ENCODE measurements at regions not wholly inside any gene's neighbourhood (a gene's known extent, or its start where the extent isn't known, plus 50 kb on each side); places are given as distances from the start of the nearest gene placed in this dataset.
"Not testable (repeated sequence)": the region's sequence is repeated elsewhere in the genome, so short reads cannot be mapped to it uniquely, and the experiment has no call there.

- intact Hi-C loops (cut with DNase I); DNase-seq; ATAC-seq (ENCODE audit: poor library complexity): not testable (repeated sequence)
Measured at GRCh38 chr12:131440209-131441059, 270.5 kb upstream of the SFSWAP start.

DNA sequence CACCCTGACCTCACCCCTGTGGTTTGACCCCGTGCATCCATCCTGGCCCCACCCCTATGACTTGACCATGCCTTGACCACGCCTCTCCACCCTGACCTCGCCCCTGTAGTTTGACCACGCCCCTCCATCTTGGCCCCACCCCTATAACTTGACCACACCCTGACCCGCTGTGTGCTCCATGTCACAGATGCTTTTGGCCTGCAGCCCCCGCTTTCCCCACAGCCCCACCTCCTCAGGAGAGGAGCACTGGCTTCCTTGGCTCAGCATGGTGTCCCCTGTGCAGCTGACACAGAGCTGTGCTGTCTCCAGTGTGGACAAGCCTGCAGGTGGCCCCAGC lies 269.9 kb upstream of the SFSWAP start:
- intact Hi-C loops (cut with DNase I): no loop called here
- ATAC-seq (ENCODE audit: poor library complexity) (no peak), DNase-seq (no peak)

DNA sequence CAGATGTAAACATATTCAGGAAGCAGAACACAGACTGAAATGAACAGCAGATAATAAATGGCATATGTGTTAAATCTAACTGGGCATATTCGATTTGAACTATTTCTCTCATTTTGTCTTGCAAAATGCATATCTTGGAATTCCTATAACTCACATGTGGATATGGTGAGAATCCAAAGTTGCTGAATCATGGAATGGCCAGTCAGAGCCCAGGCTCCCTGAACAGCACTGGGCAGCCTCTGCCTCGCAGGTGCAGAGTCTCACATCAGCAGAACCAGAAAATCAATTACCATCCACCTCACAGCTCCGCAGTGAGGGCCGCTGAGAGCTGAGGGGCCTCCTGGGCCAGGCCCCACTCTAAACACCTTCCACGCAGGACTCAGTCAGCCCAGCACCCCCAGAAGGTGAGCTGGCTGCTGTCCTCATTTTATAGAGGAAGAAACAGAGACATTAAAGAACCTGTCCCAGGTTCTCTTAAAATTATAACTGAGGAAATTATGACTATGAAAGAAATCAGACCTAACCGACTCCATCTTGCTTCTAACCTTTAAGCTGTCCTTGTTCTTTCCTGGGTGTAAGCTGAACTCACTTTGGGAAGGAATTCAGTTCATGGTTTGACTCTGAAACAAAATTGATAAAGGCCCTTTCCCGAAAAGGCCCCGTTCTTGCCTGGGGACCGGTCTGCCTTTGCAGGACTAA lies 269.1 kb upstream of the SFSWAP start:
- no peak for DNase-seq
- intact Hi-C loops (cut with DNase I): no loop called here
- ATAC-seq (ENCODE audit: poor library complexity): no peak

GRCh38 chr12:131442337-131442918 lies 268.5 kb upstream of the SFSWAP start:
- DNase-seq (no peak), ATAC-seq (ENCODE audit: poor library complexity) (no peak)
- intact Hi-C loops (cut with DNase I): no loop called here

GRCh38 chr12:131443019-131444000 lies 267.6 kb upstream of the SFSWAP start:
- ATAC-seq (ENCODE audit: poor library complexity) (no peak), DNase-seq (no peak)
- intact Hi-C loops (cut with DNase I): no loop called here

DNA sequence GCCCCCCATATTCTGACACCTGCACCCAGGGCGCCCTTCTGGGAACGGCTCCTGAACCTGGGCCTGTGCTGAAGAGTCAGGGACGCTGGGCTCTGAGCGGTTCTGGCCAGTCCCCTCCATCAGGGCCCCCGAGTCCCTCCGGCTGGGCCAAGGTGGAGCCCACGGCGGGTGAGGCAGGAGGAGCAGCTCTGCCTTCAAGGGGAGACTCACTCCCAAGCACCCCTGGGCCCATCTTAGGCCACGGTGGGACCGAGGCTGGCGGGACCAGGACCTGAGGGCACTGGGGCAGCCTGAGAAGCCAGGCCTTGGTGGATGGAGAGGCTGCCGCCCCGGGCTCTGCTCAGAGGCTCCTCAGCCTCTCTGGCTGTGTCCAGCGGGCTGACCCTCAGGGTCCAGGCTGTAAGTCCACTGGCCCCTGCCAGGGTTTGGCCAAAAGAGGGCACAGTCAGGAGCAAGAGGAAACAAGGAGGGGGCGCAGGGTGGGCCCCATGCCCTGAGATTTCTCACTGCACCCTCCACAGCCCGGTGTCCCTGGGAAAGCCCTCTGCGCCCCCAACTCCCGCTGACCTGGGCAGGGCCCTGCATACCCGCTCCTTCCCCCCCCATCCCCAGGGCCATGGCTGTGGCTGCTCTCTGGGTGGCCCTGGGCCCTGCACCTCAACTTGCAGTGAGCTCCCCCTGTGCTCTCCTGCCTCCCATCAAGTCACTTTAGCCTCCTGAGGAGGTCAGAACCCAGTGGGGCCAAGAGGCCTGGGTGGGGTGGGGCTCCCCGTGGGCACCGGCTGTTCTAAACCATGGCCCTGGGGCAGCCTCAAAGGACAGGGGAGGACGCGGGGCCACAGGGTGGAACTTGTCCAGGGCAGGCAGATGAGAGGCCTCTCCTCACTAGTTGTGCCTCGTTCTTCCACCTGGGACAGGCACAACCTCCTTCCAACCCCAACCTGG lies 266.4 kb upstream of the SFSWAP start:
- ATAC-seq (ENCODE audit: poor library complexity): no peak

DNA sequence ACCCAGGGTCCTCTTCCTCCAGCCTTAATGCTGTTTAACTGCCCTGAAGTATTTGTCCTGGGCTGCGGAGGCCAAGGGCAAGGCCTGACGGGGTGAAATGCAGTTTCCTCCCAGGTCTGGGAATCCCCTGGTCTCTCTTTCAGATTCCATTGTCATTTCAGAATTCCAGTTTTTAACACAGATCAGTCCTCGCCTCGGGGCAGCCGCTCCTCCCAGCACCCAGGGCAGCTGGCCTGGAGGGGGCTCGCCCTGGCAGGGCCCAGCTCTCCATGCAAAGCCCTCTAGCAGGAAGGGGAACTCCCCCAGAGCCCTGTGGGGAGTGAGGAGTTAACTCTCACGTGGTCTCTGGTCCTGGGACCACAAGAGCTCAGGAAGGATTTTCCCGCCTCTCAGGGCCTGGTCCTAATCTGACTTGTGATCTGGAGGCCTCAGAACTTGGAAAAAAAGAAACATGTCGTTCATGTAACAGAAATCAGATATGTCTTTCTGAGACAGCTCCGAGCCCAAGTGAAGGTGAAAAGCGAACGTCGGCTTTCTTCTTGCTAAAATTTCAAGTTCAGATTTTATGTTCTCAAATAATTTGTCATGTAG lies 265.6 kb upstream of the SFSWAP start:
- no peak for DNase-seq
- intact Hi-C loops (cut with DNase I): no loop called here
- ATAC-seq (ENCODE audit: poor library complexity): no peak

More for the DNA sequence above, 266.4 kb upstream of the SFSWAP start:
- intact Hi-C loops (cut with DNase I): no loop called here
- DNase-seq: no peak

- DNase-seq: no peak
Measured at GRCh38 chr12:131445795-131446194, 265.1 kb upstream of the SFSWAP start.

DNA sequence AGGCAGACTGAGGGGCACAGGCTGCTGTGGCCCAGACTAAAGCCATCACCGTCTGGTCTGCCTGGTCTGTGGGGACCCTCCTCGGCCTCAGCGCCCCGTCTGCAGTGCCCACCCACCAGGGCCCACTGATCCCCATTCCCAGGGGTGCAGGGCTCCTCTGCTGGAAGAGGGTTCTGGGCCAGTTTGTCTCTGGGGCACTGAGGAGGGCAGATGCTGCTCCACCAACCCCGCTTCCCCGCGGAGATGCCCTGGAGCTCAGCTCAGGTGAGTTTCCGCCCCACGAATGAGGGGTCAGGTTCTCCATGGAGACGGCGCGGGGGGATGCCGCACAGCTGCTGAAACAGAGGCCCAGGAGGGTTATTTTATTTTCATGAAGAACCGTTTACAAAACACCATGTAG lies 263.3 kb upstream of the SFSWAP start:
- intact Hi-C loops (cut with DNase I); ATAC-seq (ENCODE audit: poor library complexity); DNase-seq: not testable (repeated sequence)

More at GRCh38 chr12:131445795-131446194, 265.1 kb upstream of the SFSWAP start:
- ATAC-seq (ENCODE audit: poor library complexity): no peak
- intact Hi-C loops (cut with DNase I): no loop called here

- intact Hi-C loops (cut with DNase I): no loop called here
- DNase-seq (no peak), ATAC-seq (ENCODE audit: poor library complexity) (no peak)
Measured at GRCh38 chr12:131448254-131448795, 262.6 kb upstream of the SFSWAP start.

GRCh38 chr12:131449027-131449426 lies 261.9 kb upstream of the SFSWAP start:
- no peak for DNase-seq
- intact Hi-C loops (cut with DNase I): no loop called here
- no peak for ATAC-seq (ENCODE audit: poor library complexity)

DNA sequence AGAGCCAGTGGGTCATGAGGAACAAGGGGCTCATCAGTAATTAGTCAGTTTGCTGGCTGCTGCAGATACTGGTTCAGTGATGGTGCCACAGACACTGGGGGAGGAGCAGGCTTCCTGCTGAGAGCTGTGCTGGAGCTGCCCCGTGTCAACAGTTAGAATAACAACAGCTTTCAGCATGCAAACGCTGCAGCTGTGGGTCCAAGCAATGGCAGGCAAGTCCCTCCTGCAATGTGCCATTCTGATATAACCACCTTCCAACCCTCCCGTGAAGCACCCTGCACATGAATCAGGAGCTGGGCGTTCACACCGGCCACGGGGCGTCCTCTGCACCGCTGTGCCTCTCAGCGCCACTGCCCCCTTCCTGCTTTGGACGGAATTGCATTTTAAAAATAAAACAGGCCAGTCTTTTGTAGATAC lies 258.4 kb upstream of the SFSWAP start:
- ATAC-seq (ENCODE audit: poor library complexity) (no peak), DNase-seq (no peak)
- intact Hi-C loops (cut with DNase I): loop anchor here (10.0 kb wide), 1 partner anchor 348 kb away; no protein-coding TSS in a partner anchor

- no peak for DNase-seq
- ATAC-seq (ENCODE audit: poor library complexity): peak; percentile 85
- intact Hi-C loops (cut with DNase I): loop anchor here (10.0 kb wide), 1 partner anchor 350 kb away; no protein-coding TSS in a partner anchor
Measured at GRCh38 chr12:131454418-131455217, 256.3 kb upstream of the SFSWAP start.

- ATAC-seq (ENCODE audit: poor library complexity) (no peak), DNase-seq (no peak)
- intact Hi-C loops (cut with DNase I): loop anchor here (10.0 kb wide), 1 partner anchor 350 kb away; no protein-coding TSS in a partner anchor
Measured at GRCh38 chr12:131455218-131455506, 255.7 kb upstream of the SFSWAP start.

DNA sequence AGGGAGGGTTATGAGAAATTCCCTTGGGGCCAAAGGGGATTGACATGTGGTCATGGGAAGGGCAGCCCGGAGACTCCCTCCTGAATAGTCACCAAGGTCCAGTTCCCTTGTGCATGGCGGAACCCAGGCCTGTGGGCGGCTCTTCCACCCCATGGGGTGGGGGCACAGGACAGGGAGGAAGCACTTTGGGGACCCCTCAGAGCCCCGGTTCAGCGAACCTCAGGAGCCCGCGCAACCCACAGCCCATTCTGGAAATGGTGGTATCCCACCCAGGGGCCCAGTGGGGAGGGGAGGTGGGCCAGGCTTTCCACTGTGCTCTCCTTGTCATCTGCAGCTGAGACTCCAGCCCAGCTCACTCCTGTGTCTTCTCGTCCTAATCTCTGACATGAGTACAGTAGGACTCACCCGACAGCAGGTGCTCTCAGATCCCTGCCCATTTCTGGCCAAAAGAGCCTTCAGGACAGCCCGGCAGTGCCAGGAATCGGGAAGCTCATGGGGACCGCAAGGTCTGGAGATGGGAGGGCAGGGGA lies 255.2 kb upstream of the SFSWAP start:
- intact Hi-C loops (cut with DNase I): loop anchor here (10.0 kb wide), 1 partner anchor 351 kb away; no protein-coding TSS in a partner anchor
- no peak for DNase-seq
- ATAC-seq (ENCODE audit: poor library complexity): no peak
